OCI-LY3 (cell line): ENCODE measurements at regions not wholly inside any gene's neighbourhood (a gene's known extent, or its start where the extent isn't known, plus 50 kb on each side); places are given as distances from the start of the nearest gene placed in this dataset.

Experiments
- EZH2phosphoT487 ChIP-seq: fragments of 200-600 bp; shearing (Covaris generic); IDR thresholded peaks from 2 replicates; pipeline ENCODE4 v1.6.1; 2018; ENCODE audit warnings: antibody characterized with exemption, mixed run types, low read depth
- TF ChIP-seq, protein P1 (sequence below): fragments of 200-600, 300-600 bp; sonication (generic); IDR thresholded peaks from 2 replicates; pipeline ENCODE4 v1.5.1; 2014; ENCODE audit warnings: antibody characterized with exemption, low read length, low read depth

DNA sequence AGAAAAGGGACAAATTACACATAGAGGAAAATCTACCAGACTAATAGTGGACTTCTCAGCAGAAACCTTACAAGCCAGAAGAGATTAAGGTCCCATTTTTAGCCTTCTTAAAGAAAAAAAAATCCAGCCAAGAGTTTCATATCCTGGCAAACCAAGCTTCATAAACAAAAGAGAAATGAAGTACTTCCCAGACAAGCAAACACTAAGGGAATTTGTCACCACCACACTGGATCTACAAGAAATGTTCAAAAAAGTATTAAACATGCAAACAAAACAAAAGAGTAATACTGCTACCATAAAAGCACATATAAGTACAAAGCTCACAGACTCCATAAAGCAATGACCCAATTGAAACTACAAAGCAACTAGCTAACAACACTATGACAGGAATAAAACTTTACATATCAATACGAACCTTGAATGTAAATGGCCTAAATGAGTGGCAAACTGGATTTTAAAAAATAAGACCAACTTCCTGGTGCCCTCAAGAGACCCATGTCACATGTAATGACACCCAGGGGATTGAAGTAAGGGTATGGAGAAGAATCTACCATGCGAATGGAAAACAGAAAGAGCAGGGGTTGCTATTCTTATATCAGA is 260.7 kb upstream of the PPP2R2D start:
- TF ChIP-seq, protein P1, sequence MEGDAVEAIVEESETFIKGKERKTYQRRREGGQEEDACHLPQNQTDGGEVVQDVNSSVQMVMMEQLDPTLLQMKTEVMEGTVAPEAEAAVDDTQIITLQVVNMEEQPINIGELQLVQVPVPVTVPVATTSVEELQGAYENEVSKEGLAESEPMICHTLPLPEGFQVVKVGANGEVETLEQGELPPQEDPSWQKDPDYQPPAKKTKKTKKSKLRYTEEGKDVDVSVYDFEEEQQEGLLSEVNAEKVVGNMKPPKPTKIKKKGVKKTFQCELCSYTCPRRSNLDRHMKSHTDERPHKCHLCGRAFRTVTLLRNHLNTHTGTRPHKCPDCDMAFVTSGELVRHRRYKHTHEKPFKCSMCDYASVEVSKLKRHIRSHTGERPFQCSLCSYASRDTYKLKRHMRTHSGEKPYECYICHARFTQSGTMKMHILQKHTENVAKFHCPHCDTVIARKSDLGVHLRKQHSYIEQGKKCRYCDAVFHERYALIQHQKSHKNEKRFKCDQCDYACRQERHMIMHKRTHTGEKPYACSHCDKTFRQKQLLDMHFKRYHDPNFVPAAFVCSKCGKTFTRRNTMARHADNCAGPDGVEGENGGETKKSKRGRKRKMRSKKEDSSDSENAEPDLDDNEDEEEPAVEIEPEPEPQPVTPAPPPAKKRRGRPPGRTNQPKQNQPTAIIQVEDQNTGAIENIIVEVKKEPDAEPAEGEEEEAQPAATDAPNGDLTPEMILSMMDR: no peak
- TF ChIP-seq EZH2phosphoT487: no peak
